Activated T-helper 2 cell treated with anti-CD3 and anti-CD28 coated beads, Interferon-gamma antibody, Interleukin-2, Interleukin-4, amounts not matched to agents 10 μg/mL and 5 μg/mL and 100 μg/mL, durations not matched to agents 14 hours and 24 hours and 36 hours (primary cell): ENCODE measurements at regions not wholly inside any gene's neighbourhood (a gene's known extent, or its start where the extent isn't known, plus 50 kb on each side); places are given as distances from the start of the nearest gene placed in this dataset.

ENCODE experiments used
- DNase-seq: peaks from one replicate; pipeline ENCODE4 v3.0.0; 2021; ENCODE audit warnings: low spot score
- H3K27ac Mint-ChIP-seq: one replicate; pipeline ENCODE4 v1.8.0; 2021; ENCODE audit warnings: mixed read lengths
- H3K27me3 Mint-ChIP-seq: one replicate; pipeline ENCODE4 v1.8.0; 2021; ENCODE audit warnings: low read depth, mixed read lengths
- H3K36me3 Mint-ChIP-seq: one replicate; pipeline ENCODE4 v1.8.0; 2021; ENCODE audit warnings: low read depth, mixed read lengths
- H3K4me1 Mint-ChIP-seq: one replicate; pipeline ENCODE4 v1.8.0; 2021; ENCODE audit warnings: low read depth, mixed read lengths
- H3K4me3 Mint-ChIP-seq: one replicate; pipeline ENCODE4 v1.8.0; 2021; ENCODE audit warnings: low read depth, mild to moderate bottlenecking, moderate library complexity, mixed read lengths
- H3K9me3 Mint-ChIP-seq: one replicate; pipeline ENCODE4 v1.8.0; 2021; ENCODE audit warnings: mixed read lengths
- intact Hi-C: fragments of 100-400 bp; cut with micrococcal nuclease; formaldehyde crosslinking; loops from one replicate; pipeline ENCODE4 v1.15.1; 2023

GRCh38 chr11:109849051-109849450 is 244.1 kb upstream of the ZC3H12C start:
- H3K9me3 Mint-ChIP-seq, result no peaks in the 10 kb centered on the region
- no peak overlapping the region for H3K27ac Mint-ChIP-seq
- H3K27me3 Mint-ChIP-seq, result peaks cover 6% of the 10 kb centered on the region

DNA sequence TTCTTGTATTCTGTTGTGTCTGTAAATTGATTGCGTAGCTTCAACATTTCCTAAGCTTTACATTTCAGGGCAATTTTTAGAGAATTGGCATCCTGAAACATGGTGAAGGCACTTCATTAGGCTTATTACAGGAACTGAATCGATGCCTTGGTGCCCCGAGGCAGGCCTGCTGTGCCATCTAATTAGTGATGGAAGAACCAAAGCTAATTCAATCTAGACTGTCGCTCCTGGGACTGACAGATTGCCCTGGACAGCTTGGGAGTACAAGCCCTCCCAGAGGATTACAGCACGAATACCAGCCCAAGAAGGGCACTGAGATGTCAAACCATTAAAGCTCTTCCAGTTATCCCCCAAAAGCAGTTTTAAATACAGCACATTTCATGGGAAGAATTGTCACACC is 243.2 kb upstream of the ZC3H12C start:
- Mint-ChIP-seq H3K27me3 (peaks cover 4% of the 10 kb centered on the region), H3K36me3 (no peaks in the 10 kb centered on the region), H3K27ac (no peak overlapping the region), H3K4me1 (no peaks in the 10 kb centered on the region), H3K9me3 (no peaks in the 10 kb centered on the region), H3K4me3 (no peak overlapping the region)
- no peak for DNase-seq
- intact Hi-C loops, result no loop called here

More at GRCh38 chr11:109849051-109849450, 244.1 kb upstream of the ZC3H12C start:
- intact Hi-C loops, result no loop called here
- Mint-ChIP-seq H3K4me1 (no peaks in the 10 kb centered on the region), H3K4me3 (no peak overlapping the region), H3K36me3 (no peaks in the 10 kb centered on the region)
- DNase-seq, result no peak

DNA sequence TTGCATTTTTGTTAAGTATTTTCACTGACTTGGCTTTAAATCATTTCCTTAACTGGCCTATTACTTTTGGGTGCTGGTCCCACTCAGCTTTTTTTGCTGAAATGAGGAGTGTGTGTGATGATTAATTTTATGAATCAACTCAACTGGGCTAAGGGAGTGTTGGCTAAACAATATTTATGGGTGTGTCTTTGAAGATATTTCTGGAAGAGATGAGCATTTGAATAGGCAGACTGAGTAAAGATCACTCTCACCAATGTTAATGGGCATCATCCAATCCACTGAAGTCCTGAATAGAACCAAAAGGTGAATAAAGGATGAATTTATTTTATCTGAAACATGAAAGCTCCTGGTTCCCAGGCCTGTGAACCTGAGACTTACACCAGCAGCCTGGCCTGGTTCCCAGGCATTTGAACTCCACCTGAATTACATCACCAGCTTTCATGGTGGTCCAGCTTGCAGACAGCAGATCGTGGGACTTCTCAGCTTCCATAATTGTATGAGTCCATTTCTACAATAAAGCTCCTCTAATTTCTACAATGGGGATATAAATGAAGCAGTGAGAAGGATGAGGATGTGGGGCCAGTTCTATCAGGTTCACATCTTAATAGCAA is 241.3 kb upstream of the ZC3H12C start:
- H3K9me3 Mint-ChIP-seq, result no peaks in the 10 kb centered on the region
- peaks cover 4% of the 10 kb centered on the region for H3K27me3 Mint-ChIP-seq
- no peak for DNase-seq

GRCh38 chr11:109853156-109853776 is 239.9 kb upstream of the ZC3H12C start:
- no peak for DNase-seq
- H3K9me3 Mint-ChIP-seq, result no peaks in the 10 kb centered on the region
- H3K36me3 Mint-ChIP-seq, result no peaks in the 10 kb centered on the region
- peaks cover 4% of the 10 kb centered on the region for H3K27me3 Mint-ChIP-seq
- no peak overlapping the region for H3K27ac Mint-ChIP-seq
- H3K4me3 Mint-ChIP-seq, result no peak overlapping the region
- intact Hi-C loops, result loop anchor here (1.0 kb wide), 1 partner anchor 86 kb away; no protein-coding TSS in a partner anchor
- peaks cover 4% of the 10 kb centered on the region for H3K4me1 Mint-ChIP-seq

More for the DNA sequence above, 241.3 kb upstream of the ZC3H12C start:
- H3K4me1 Mint-ChIP-seq, result peaks cover 4% of the 10 kb centered on the region
- intact Hi-C loops, result no loop called here
- no peak overlapping the region for H3K27ac Mint-ChIP-seq
- H3K4me3 Mint-ChIP-seq, result no peak overlapping the region
- no peaks in the 10 kb centered on the region for H3K36me3 Mint-ChIP-seq

DNA sequence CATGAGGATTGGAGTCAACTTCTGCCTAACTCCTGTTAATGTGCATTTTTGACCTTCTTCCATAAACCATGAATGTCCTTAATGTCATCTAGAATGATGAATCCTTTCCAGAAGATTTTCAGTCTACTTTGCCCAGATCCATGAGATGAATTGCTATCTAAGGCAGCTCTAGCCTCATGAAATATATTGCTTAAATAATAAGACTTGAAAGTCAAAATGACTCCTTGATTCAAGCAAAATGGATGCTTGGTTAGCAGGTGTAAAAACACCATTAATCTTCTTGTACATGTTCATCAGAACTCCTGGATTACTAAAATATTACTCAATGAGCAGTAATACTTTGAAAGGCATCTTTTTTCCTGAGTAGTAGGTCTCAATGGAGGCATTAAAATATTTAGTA is 238.5 kb upstream of the ZC3H12C start:
- no peaks in the 10 kb centered on the region for H3K36me3 Mint-ChIP-seq
- H3K4me1 Mint-ChIP-seq, result peaks cover 8% of the 10 kb centered on the region
- no peaks in the 10 kb centered on the region for H3K9me3 Mint-ChIP-seq
- H3K4me3 Mint-ChIP-seq, result no peak overlapping the region
- no peak for DNase-seq
- H3K27me3 Mint-ChIP-seq, result peaks cover 4% of the 10 kb centered on the region
- H3K27ac Mint-ChIP-seq, result no peak overlapping the region
- intact Hi-C loops, result no loop called here

GRCh38 chr11:109856928-109857327 is 236.3 kb upstream of the ZC3H12C start:
- Mint-ChIP-seq H3K27ac (no peak overlapping the region), H3K27me3 (peaks cover 1% of the 10 kb centered on the region), H3K36me3 (no peaks in the 10 kb centered on the region), H3K4me3 (no peak overlapping the region), H3K9me3 (no peaks in the 10 kb centered on the region), H3K4me1 (peaks cover 8% of the 10 kb centered on the region)
- intact Hi-C loops, result no loop called here
- no peak for DNase-seq

- peaks cover 8% of the 10 kb centered on the region for H3K4me1 Mint-ChIP-seq
- no peak for DNase-seq
- no peak overlapping the region for H3K27ac Mint-ChIP-seq
- no peak overlapping the region for H3K4me3 Mint-ChIP-seq
- intact Hi-C loops, result no loop called here
- no peaks in the 10 kb centered on the region for H3K36me3 Mint-ChIP-seq
- no peaks in the 10 kb centered on the region for H3K9me3 Mint-ChIP-seq
- no peaks in the 10 kb centered on the region for H3K27me3 Mint-ChIP-seq
Measured at GRCh38 chr11:109857637-109858036, 235.6 kb upstream of the ZC3H12C start.

DNA sequence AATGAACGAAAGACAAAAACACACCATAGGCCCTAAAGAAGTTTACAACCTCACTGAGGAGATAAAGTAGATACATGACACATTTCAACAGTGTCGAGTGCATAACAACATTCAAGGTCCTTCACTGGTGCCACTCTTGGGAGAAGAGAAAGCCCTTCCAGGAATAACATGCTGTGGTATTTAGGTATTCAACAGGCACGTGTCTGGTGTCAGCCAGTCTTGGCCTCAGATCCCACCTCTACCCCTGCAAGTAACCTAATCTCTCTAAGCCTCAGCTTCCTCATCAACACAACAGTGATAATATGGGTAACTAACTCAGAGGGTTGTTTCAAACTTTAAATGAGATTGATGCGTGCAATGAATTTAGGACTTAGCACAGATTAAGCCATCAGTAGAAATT is 235.0 kb upstream of the ZC3H12C start:
- H3K27ac Mint-ChIP-seq, result no peak overlapping the region
- H3K4me1 Mint-ChIP-seq, result peaks cover 8% of the 10 kb centered on the region
- H3K36me3 Mint-ChIP-seq, result no peaks in the 10 kb centered on the region
- H3K4me3 Mint-ChIP-seq, result no peak overlapping the region
- no peaks in the 10 kb centered on the region for H3K27me3 Mint-ChIP-seq
- intact Hi-C loops, result no loop called here
- DNase-seq, result no peak
- no peaks in the 10 kb centered on the region for H3K9me3 Mint-ChIP-seq

- intact Hi-C loops, result no loop called here
- DNase-seq, result no peak
- H3K27ac Mint-ChIP-seq, result no peak overlapping the region
- no peaks in the 10 kb centered on the region for H3K9me3 Mint-ChIP-seq
- H3K36me3 Mint-ChIP-seq, result no peaks in the 10 kb centered on the region
- H3K4me1 Mint-ChIP-seq, result peaks cover 12% of the 10 kb centered on the region
- H3K4me3 Mint-ChIP-seq, result no peak overlapping the region
- H3K27me3 Mint-ChIP-seq, result no peaks in the 10 kb centered on the region
Measured at GRCh38 chr11:109859045-109859724, 234.0 kb upstream of the ZC3H12C start.

- Mint-ChIP-seq H3K4me3 (no peak overlapping the region), H3K4me1 (peaks cover 19% of the 10 kb centered on the region), H3K9me3 (no peaks in the 10 kb centered on the region), H3K27me3 (no peaks in the 10 kb centered on the region), H3K36me3 (no peaks in the 10 kb centered on the region), H3K27ac (no peak overlapping the region)
- no peak for DNase-seq
- intact Hi-C loops, result loop anchor here (5.0 kb wide), 1 partner anchor 214 kb away; no protein-coding TSS in a partner anchor
Measured at GRCh38 chr11:109862835-109863234, 230.4 kb upstream of the ZC3H12C start.

DNA sequence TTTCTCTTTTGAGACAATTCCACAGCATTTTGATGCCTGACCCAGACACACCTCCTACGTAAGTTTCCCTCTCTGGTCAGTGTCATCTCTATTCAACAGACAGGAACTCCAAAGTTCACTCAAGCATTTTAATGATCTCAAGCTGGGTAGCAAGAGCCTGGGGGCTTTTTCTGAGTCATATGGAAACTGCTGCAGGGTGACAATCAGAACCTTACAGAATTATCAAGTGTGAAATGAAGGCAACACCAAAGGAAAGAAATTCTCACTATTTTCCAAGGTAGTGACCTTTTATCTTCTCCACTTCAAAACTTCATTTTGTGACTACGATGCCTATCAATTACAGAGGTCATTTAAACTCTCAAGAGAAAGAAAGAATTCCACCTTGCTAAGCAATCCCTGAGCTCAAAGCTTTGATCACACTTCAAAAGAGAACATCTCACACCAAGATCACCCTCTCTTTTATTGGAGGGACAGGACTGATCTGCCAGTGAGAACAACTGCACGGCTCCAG is 229.0 kb upstream of the ZC3H12C start:
- intact Hi-C loops, result loop anchor here (1.0 to 5.0 kb wide), 2 partner anchors 213 to 509 kb away; no protein-coding TSS in a partner anchor
- Mint-ChIP-seq H3K4me3 (no peak overlapping the region), H3K4me1 (peaks cover 16% of the 10 kb centered on the region), H3K9me3 (no peaks in the 10 kb centered on the region), H3K36me3 (no peaks in the 10 kb centered on the region), H3K27me3 (no peaks in the 10 kb centered on the region), H3K27ac (peak overlapping the region; percentile 76)
- no peak for DNase-seq

GRCh38 chr11:109864834-109865547 is 228.2 kb upstream of the ZC3H12C start:
- H3K4me3 Mint-ChIP-seq, result no peak overlapping the region
- peaks cover 16% of the 10 kb centered on the region for H3K4me1 Mint-ChIP-seq
- peak overlapping the region; percentile 76 for H3K27ac Mint-ChIP-seq
- DNase-seq, result no peak
- intact Hi-C loops, result loop anchor here (1.0 to 5.0 kb wide), 2 partner anchors 212 to 508 kb away; no protein-coding TSS in a partner anchor
- H3K36me3 Mint-ChIP-seq, result no peaks in the 10 kb centered on the region
- no peaks in the 10 kb centered on the region for H3K9me3 Mint-ChIP-seq
- no peaks in the 10 kb centered on the region for H3K27me3 Mint-ChIP-seq
